NCI-H2107 (cell line): ENCODE measurements at regions not wholly inside any gene's neighbourhood (a gene's known extent, or its start where the extent isn't known, plus 50 kb on each side); places are given as distances from the start of the nearest gene placed in this dataset.

Source experiments
- DNase-seq: peaks from one replicate; lab custom pipeline; 2025; lab: John Stamatoyannopoulos, UW

DNA sequence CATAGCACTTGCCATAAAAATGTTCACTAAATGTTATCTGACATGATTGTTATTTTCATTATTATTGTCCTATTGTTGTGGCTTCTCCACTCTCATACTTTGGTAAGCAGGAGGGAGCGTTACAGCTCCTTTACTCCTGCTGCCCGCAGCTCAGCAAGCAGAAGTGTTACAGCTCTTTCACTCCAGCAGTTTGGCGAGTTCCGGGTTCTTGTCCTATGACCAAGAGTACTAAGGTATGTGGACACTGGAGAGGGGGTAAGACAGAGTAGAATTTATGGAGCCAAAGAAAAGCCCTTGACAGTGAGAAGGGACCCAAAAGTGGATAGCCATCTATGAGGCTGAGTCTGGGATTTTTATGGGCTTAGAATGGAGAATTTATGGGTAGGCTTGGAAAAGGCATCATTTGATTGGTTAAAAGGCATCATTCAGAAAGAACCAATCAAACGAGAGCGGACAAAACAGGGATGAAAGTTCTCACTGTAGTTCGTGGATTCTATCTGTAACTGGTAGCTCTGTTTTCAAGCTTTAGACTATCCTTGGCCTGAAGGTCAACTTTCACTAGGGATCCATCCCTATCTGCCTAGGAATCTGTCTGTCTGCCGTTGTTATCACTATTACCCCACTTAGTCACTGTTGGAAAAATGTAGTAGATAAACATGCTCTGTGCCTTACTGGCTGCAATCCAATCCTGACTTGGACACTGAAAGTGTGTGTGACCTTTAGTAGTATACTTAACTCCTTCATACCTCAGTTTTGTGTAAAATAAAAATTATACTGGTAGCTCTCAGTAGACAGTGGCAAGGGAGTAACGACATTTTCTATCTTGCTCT, 545.6 kb upstream of the LCORL start:
- no peak for DNase-seq

GRCh38 chr4:18559492-18559891, 537.9 kb upstream of the LCORL start:
- no peak for DNase-seq

DNA sequence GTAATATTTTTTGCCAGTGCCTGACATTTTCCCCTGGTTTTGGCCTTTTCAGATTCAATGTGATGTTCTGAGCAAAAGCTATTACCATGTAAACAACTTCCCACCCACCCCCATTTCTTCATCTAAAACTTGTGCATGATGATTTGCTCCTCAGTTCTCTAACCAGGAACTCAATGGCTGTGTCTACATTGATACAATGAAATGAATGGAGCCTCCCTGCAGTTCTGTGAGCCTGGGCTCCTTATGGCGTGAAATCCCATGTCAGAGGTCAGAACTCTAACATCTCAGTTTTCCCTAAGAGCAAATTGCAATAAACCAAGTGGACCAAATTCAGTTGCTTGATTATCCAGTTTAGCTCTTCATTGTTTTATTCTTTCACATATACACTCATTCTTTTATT, 534.8 kb upstream of the LCORL start:
- no peak for DNase-seq

- DNase-seq = no peak
Observed at GRCh38 chr4:18540349-18540748, 518.8 kb upstream of the LCORL start.

DNA sequence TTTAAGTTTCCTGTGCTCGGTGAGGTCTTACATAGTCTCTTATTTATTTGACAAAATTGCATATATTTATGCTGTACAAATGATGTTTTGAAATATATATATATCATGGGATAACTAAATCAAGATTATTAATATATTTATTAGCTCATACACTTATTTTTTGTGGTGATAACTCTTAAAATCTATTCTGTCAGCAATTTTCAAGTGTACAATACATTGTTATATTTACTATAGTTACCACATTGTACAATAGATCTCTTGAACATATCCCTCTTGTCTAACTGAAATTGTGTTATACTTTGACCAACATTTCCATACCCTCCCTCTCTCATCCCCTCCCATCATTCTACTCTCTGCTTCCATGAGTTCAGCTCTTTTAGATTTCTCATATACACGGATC, 516.6 kb upstream of the LCORL start:
- DNase-seq = no peak

- no peak for DNase-seq
Observed at GRCh38 chr4:18536428-18536827, 514.9 kb upstream of the LCORL start.

- DNase-seq = no peak
Observed at GRCh38 chr4:18535948-18536347, 514.4 kb upstream of the LCORL start.

DNA sequence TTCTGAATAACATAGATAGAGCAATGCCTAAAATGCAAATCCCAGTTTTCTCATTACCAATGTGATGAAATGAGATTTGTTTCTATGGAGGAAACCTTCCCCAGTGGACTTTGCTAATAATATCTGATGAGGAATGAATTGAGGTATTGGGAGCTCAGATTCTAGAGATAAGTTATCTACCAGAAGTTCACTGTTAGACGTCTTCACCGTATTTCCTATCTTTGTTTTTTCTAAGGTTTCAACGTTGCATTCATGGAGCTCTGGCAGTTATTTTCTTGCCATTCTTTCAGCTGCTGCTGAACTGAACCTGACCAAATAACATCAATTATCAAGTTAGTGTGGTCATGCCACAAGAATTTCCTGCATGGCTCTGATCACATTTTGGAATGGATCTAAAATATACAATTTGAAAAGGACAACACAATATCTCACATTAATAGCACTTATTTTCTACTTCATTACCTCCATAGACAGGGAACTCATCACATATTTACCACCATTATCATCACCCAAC, 511.8 kb upstream of the LCORL start:
- DNase-seq = no peak

DNA sequence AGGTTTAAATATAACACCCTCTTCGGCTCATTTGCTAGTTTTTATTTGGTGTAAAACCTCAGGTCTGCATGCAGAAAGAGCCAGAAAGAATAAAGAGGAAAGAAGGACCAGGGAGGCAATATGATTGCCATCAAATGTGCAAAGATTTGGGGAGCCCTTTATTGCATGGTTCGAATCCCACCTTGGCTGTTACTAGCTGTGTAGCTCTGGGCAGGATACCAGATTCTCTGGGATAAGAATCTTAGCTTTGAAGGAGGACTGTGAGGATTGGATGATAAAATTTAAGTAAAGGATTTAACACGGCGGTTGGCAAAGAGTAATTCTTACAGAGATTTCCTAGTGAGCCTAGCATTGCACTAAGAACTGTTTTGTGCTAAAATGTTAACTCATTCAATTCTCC, 510.2 kb upstream of the LCORL start:
- DNase-seq = no peak

GRCh38 chr4:18529482-18529881, 507.9 kb upstream of the LCORL start:
- DNase-seq = no peak

DNA sequence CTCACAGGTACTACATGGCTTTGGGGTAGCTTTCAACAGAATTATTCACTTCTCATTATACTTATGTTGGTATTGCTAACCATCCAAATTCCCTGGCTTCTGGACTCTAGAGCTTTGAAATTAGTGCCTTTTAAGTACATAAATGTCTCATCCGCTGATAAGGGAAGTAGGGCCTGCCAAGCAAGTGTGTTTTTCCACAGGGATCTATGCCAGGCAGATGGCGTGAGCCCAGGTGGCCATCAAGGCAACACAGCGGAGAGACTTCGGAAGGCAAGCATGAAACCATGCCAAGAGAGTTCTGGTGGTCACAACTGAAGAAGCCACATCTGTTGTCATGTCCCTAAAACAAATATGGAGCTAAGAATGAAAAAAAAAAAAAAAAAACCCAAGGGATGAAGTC, 503.1 kb upstream of the LCORL start:
- DNase-seq = no peak

DNA sequence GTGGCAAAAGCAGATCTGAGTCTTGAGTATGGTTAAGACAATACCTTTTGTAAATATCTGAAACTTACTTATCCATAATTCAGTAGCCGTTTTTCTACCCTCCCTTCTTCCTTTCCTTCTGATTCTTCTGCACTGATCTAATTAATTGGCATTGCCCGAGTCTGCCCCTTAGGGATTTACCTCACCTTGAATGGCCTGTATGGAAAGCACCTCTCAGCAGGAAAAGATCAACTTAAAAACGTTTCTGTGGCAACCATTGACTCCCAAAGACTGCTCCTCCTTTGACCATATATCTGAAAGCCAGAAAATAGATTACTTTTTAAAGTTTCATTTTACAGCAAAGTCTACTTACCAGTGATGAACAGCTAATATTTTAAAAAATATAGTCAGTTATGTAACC, 496.5 kb upstream of the LCORL start:
- no peak for DNase-seq

DNA sequence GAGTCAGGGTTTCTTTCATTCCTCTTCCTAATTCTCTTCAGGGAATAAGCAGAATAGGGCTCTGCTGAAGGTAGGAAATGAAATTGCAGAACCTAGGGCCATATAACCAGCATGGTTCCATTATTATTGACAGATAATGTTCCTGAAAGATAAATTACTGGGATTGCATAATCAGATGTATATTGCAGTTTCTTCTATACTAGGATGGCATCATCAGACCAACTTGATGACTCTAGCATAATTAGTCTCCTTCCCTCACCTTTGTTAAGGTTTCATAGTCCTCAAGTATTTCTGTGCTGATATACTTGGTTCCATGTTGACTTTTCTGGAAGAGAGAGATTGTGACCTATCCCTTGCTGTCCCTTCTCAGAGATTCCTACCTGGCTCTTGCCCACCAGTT, 492.3 kb upstream of the LCORL start:
- no peak for DNase-seq

GRCh38 chr4:18512718-18513117, 491.2 kb upstream of the LCORL start:
- DNase-seq = no peak

GRCh38 chr4:18511727-18512126, 490.2 kb upstream of the LCORL start:
- DNase-seq = no peak

- DNase-seq = no peak
Observed at GRCh38 chr4:18508786-18509185, 487.2 kb upstream of the LCORL start.

GRCh38 chr4:18480928-18481327, 459.4 kb upstream of the LCORL start:
- DNase-seq = no peak

GRCh38 chr4:18480342-18480741, 458.8 kb upstream of the LCORL start:
- DNase-seq = no peak

GRCh38 chr4:18479825-18480224, 458.3 kb upstream of the LCORL start:
- DNase-seq = no peak

DNA sequence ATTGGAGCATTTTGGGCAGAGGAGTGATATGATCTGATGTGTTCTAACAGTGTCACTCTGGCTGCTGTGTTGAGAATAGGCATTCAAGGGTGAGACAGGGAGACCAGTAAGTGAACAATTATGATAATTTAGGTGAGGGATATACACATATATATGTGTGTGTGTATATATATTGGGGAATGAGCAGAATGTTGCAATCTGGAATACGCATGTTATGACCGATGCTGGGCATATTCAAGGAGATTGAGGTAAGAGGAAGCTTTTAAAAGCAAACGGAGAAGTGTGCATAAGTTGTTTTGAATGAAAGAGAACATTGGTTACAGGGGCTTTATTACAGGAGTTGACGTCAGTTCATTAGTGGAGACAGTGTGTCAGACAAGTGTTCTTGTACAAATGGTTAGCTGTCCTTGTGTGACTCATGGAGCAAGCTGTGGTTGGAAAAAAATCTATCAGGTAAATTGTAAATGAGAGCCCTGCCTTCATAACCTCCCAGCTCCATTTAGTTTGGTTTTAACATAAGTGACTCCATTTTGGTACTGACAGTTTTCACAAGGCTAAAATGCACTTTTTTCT, 442.5 kb upstream of the LCORL start:
- DNase-seq = no peak

DNA sequence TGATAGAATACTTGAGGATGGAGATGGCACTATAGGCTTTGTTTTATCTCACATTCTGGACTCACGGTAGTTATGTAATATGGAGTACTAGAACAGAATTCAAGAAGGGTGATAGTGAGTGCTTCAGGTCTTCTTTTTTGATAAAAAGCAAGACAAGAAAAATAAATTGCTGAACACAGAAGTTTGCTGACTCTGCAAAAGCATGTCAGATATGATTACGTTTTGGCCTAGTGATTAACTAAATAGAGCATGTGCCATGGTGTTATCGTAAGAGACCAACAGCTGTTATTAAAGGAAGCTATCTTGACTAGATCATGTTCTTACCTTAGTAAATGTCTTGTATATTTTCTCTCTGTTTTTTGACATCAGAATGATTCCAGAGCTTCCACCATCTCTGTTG, 436.9 kb upstream of the LCORL start:
- DNase-seq = no peak

DNA sequence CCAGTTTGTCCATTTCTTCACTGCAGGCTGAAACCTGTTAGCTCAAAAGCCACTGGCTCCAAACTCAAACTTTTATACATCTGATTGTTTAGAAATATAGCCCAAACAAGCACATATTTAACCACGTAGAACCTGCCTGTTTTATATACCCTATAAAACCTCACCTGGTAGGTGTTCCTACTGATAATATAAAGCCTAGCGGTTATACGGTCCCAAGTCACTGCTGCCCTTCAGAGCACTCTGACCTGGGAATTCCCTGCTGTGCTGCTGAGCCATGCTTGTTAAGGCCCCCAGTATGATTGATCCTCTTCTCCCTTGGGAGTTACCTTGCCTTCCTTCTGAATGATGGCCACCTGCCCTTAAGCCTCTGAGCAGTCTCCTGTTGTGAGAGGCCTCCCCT, 432.8 kb upstream of the LCORL start:
- DNase-seq = no peak

- DNase-seq = no peak
Observed at GRCh38 chr4:18445110-18445509, 423.6 kb upstream of the LCORL start.

DNA sequence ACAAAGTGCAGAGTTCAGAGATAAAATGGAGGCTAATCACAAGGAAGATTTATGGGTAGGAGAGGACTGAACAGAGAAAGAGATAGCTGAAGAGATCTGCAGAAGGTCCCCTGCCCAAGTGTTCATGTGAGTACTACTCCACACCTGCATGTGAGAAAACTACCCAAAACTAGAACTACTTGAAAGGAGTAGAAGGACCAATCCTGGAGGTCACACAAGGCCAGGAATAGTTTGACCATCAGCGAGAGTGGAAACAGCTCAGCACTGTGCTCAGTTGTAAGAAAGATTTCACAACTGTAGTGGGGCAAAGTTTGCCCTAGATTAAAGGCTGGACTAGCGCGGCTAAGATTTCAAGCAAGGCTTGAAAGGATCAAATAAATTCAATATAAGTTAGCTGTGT, 422.7 kb upstream of the LCORL start:
- DNase-seq = no peak
